ENCODE measurements at regions not wholly inside any gene's neighbourhood (a gene's known extent, or its start where the extent isn't known, plus 50 kb on each side); places are given as distances from the start of the nearest gene placed in this dataset.

- no peaks in the 10 kb centered on the region for H3K27me3 ChIP-seq
- H3K27ac ChIP-seq: no peak overlapping the region
- 87 to 90% (median 88%) methylated on average over 5 of the region's 5 CpGs for WGBS, 4 donors
- peaks cover 0 to 6% (median 0%) of the 10 kb centered on the region in 12 donors for H3K4me1 ChIP-seq
- H3K4me3 ChIP-seq: no peak overlapping the region
- peaks cover 0 to 3% (median 0%) of the 10 kb centered on the region in 12 donors for H3K9me3 ChIP-seq
- intact Hi-C loops (cut with DNase I): no loop called here
- ATAC-seq (no peak), DNase-seq (no peak)
- H3K36me3 ChIP-seq: no peaks in the 10 kb centered on the region
- TF ChIP-seq CTCF (IDR thresholded peaks at IDR 0.05): no peak
- no peak for TF ChIP-seq POLR2A (IDR thresholded peaks at IDR 0.05)
These were observed 137.8 kb upstream of the RBPJ start for GRCh38 chr4:26183017-26183416.

- H3K9me3 ChIP-seq: peaks cover 0 to under 1% (median 0%) of the 10 kb centered on the region in 12 donors
- DNase-seq (no peak), ATAC-seq (no peak)
- TF ChIP-seq POLR2A (IDR thresholded peaks at IDR 0.05) (no peak), CTCF (IDR thresholded peaks at IDR 0.05) (no peak)
- WGBS, 4 donors: 90 to 98% (median 94%) methylated on average over 7 of the region's 7 CpGs
- no peak overlapping the region for H3K4me3 ChIP-seq
- no peaks in the 10 kb centered on the region for H3K36me3 ChIP-seq
- no peaks in the 10 kb centered on the region for H3K27me3 ChIP-seq
- intact Hi-C loops (cut with DNase I): no loop called here
- H3K4me1 ChIP-seq: no peaks in the 10 kb centered on the region
- H3K27ac ChIP-seq: no peak overlapping the region
These were observed 135.4 kb upstream of the RBPJ start for GRCh38 chr4:26185436-26185835.

- intact Hi-C loops (cut with DNase I): no loop called here
These were observed 129.5 kb upstream of the RBPJ start for GRCh38 chr4:26191353-26191752.

More at GRCh38 chr4:26191353-26191752, 129.5 kb upstream of the RBPJ start:
- Histone ChIP-seq H3K9me3 (no peaks in the 10 kb centered on the region), H3K36me3 (no peaks in the 10 kb centered on the region), H3K27ac (no peak overlapping the region), H3K27me3 (no peaks in the 10 kb centered on the region), H3K4me3 (no peak overlapping the region), H3K4me1 (peaks cover 0 to 4% (median 0%) of the 10 kb centered on the region in 12 donors)
- no peak for DNase-seq
- no peak for ATAC-seq
- TF ChIP-seq CTCF (IDR thresholded peaks at IDR 0.05) (no peak), POLR2A (IDR thresholded peaks at IDR 0.05) (no peak)
- WGBS, 4 donors: 72 to 85% (median 82%) methylated on average over 2 of the region's 2 CpGs

Measured in heart left ventricle (tissue), 16 donors.